ENCODE measurements at regions not wholly inside any gene's neighbourhood (a gene's known extent, or its start where the extent isn't known, plus 50 kb on each side); places are given as distances from the start of the nearest gene placed in this dataset.
"Not testable (repeated sequence)": the region's sequence is repeated elsewhere in the genome, so short reads cannot be mapped to it uniquely, and the experiment has no call there.

GRCh38 chr5:138639326-138639725 lies 64.1 kb upstream of the HSPA9 start:
- TF ChIP-seq CTCF (IDR thresholded peaks at IDR 0.05) = no peak
- no peaks in the 10 kb centered on the region for H3K9me3 ChIP-seq
- H3K27ac ChIP-seq = no peak overlapping the region
- intact Hi-C loops (cut with DNase I) = no loop called here
- DNase-seq (ENCODE audit: low spot score in 2 of 2) = no peak
- no peaks in the 10 kb centered on the region for H3K27me3 ChIP-seq
- no peaks in the 10 kb centered on the region for H3K36me3 ChIP-seq
- H3K4me1 ChIP-seq = no peaks in the 10 kb centered on the region
- H3K4me3 ChIP-seq = no peak overlapping the region

GRCh38 chr5:138637256-138637655 lies 62.1 kb upstream of the HSPA9 start:
- DNase-seq (ENCODE audit: low spot score in 2 of 2) = no peak
- Histone ChIP-seq H3K36me3 (no peaks in the 10 kb centered on the region), H3K9me3 (no peaks in the 10 kb centered on the region), H3K27ac (no peak overlapping the region), H3K4me3 (no peak overlapping the region), H3K27me3 (no peaks in the 10 kb centered on the region), H3K4me1 (no peaks in the 10 kb centered on the region)
- intact Hi-C loops (cut with DNase I) = no loop called here
- no peak for TF ChIP-seq CTCF (IDR thresholded peaks at IDR 0.05)

- no peak for DNase-seq (ENCODE audit: low spot score in 2 of 2)
- Histone ChIP-seq H3K9me3 (no peaks in the 10 kb centered on the region), H3K4me3 (no peak overlapping the region), H3K4me1 (no peaks in the 10 kb centered on the region), H3K27me3 (no peaks in the 10 kb centered on the region), H3K27ac (no peak overlapping the region), H3K36me3 (no peaks in the 10 kb centered on the region)
- no peak for TF ChIP-seq CTCF (IDR thresholded peaks at IDR 0.05)
- intact Hi-C loops (cut with DNase I) = no loop called here
Measured at GRCh38 chr5:138636398-138636944, 61.3 kb upstream of the HSPA9 start.

DNA sequence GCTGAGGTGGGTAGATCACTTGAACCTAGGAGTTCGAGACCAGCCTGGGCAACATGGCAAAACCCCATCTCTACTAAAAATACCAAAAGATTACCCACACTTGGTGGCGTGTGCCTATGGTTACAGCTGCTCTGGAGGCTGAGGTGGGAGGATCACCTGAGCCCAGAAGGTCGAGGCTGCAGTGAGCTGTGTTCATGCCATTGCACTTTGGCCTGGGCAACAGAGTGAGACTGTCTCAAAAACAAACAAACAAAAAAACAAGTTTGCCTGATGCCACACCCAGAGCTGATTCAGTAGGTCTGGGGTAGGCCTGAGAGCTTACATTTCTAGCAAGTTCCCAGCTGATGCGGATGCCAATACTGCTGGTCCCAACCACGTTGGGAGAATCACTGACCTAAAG lies 60.5 kb upstream of the HSPA9 start:
- no peak for DNase-seq (ENCODE audit: low spot score in 2 of 2)
- intact Hi-C loops (cut with DNase I) = no loop called here

DNA sequence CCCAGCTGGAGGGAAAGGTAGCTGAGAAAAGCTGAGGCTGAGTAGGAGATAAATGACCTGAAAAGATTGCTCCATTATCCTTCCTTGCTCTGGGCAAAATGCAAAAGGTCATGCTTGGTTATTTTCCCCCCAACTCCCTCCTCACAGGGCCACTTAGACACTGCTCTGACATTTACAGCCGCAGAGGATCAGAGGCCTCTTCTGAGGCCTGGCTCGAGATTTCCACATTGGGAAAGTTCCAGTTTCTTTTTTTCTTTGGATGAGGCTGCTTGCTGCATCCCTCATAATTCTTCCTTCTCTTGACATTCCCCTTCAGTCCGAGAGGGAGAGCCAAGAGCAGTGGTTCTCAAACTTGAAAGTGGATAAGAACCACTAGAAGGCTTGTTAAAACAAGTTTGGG lies 60.1 kb upstream of the HSPA9 start:
- Histone ChIP-seq H3K27me3 (no peaks in the 10 kb centered on the region), H3K4me1 (no peaks in the 10 kb centered on the region), H3K4me3 (no peak overlapping the region), H3K27ac (no peak overlapping the region), H3K36me3 (no peaks in the 10 kb centered on the region), H3K9me3 (no peaks in the 10 kb centered on the region)
- no peak for DNase-seq (ENCODE audit: low spot score in 2 of 2)
- no peak for TF ChIP-seq CTCF (IDR thresholded peaks at IDR 0.05)
- intact Hi-C loops (cut with DNase I) = no loop called here

More for the DNA sequence above, 60.5 kb upstream of the HSPA9 start:
- H3K4me1 ChIP-seq = no peaks in the 10 kb centered on the region
- H3K9me3 ChIP-seq = no peaks in the 10 kb centered on the region
- TF ChIP-seq CTCF (IDR thresholded peaks at IDR 0.05) = no peak
- no peaks in the 10 kb centered on the region for H3K36me3 ChIP-seq
- H3K27ac ChIP-seq = no peak overlapping the region
- H3K4me3 ChIP-seq = no peak overlapping the region
- H3K27me3 ChIP-seq = no peaks in the 10 kb centered on the region

- H3K27ac ChIP-seq; H3K4me1 ChIP-seq; intact Hi-C loops (cut with DNase I): not testable (repeated sequence)
Measured at GRCh38 chr5:138634804-138635203, 59.6 kb upstream of the HSPA9 start.

More at GRCh38 chr5:138634804-138635203, 59.6 kb upstream of the HSPA9 start:
- H3K27me3 ChIP-seq; H3K9me3 ChIP-seq; DNase-seq (ENCODE audit: low spot score in 2 of 2); H3K4me3 ChIP-seq; H3K36me3 ChIP-seq: not testable (repeated sequence)
